GM08714 (cell line): ENCODE measurements at regions not wholly inside any gene's neighbourhood (a gene's known extent, or its start where the extent isn't known, plus 50 kb on each side); places are given as distances from the start of the nearest gene placed in this dataset.

Experiments used
- H3K4me3 ChIP-seq: fragments of 200-500 bp; sonication (Bioruptor generic); 2 replicates; pipeline ENCODE4 v1.5.1; 2014; ENCODE audit warnings: mild to moderate bottlenecking, low read length, inconsistent platforms
- ZNF274 ChIP-seq: IDR thresholded peaks from 2 replicates; pipeline ENCODE4 v1.6.1; 2012; ENCODE audit warnings: mild to moderate bottlenecking, low read depth, low read length

GRCh38 chr20:48352628-48353027 lies 475.2 kb downstream of the PREX1 start:
- no peak overlapping the region for H3K4me3 ChIP-seq
- no peak for TF ChIP-seq ZNF274

GRCh38 chr20:48352042-48352441 lies 475.8 kb downstream of the PREX1 start:
- no peak for TF ChIP-seq ZNF274
- no peak overlapping the region for H3K4me3 ChIP-seq

GRCh38 chr20:48350313-48350988 lies 477.3 kb downstream of the PREX1 start:
- TF ChIP-seq ZNF274: no peak
- no peak overlapping the region for H3K4me3 ChIP-seq

- TF ChIP-seq ZNF274: no peak
- H3K4me3 ChIP-seq: no peak overlapping the region
These were observed 478.1 kb downstream of the PREX1 start for GRCh38 chr20:48349656-48350055.

- no peak for TF ChIP-seq ZNF274
- H3K4me3 ChIP-seq: no peak overlapping the region
These were observed 479.8 kb downstream of the PREX1 start for GRCh38 chr20:48348022-48348421.

- TF ChIP-seq ZNF274: no peak
These were observed 484.8 kb downstream of the PREX1 start for GRCh38 chr20:48342822-48343513.

GRCh38 chr20:48340883-48341281 lies 486.9 kb downstream of the PREX1 start:
- no peak overlapping the region for H3K4me3 ChIP-seq
- TF ChIP-seq ZNF274: no peak

More at GRCh38 chr20:48342822-48343513, 484.8 kb downstream of the PREX1 start:
- H3K4me3 ChIP-seq: no peak overlapping the region

- TF ChIP-seq ZNF274: no peak
- no peak overlapping the region for H3K4me3 ChIP-seq
These were observed 487.6 kb downstream of the PREX1 start for GRCh38 chr20:48339986-48340882.

GRCh38 chr20:48339190-48339985 lies 488.4 kb downstream of the PREX1 start:
- TF ChIP-seq ZNF274: no peak
- no peak overlapping the region for H3K4me3 ChIP-seq

- TF ChIP-seq ZNF274: no peak
- H3K4me3 ChIP-seq: no peak overlapping the region
These were observed 489.1 kb downstream of the PREX1 start for GRCh38 chr20:48338717-48339116.

- TF ChIP-seq ZNF274: no peak
- no peak overlapping the region for H3K4me3 ChIP-seq
These were observed 491.2 kb downstream of the PREX1 start for GRCh38 chr20:48336597-48336996.

GRCh38 chr20:48335308-48336050 lies 492.3 kb downstream of the PREX1 start:
- TF ChIP-seq ZNF274: no peak
- H3K4me3 ChIP-seq: no peak overlapping the region

- no peak overlapping the region for H3K4me3 ChIP-seq
- TF ChIP-seq ZNF274: no peak
These were observed 494.1 kb downstream of the PREX1 start for GRCh38 chr20:48333707-48334106.
